ENCODE measurements at regions not wholly inside any gene's neighbourhood (a gene's known extent, or its start where the extent isn't known, plus 50 kb on each side); places are given as distances from the start of the nearest gene placed in this dataset.
"Not testable (repeated sequence)": the region's sequence is repeated elsewhere in the genome, so short reads cannot be mapped to it uniquely, and the experiment has no call there.

GRCh38 chr6:130713144-130713543, 114.1 kb upstream of the SMLR1 start:
- no peak for FAIRE-seq
- no peak for DNase-seq (ENCODE audit: insufficient read length, low spot score)
- no peak for TF ChIP-seq POLR2A (IDR thresholded peaks at IDR 0.05; ENCODE audit: low read depth, low read length)

GRCh38 chr6:130715058-130715457, 112.1 kb upstream of the SMLR1 start:
- DNase-seq (ENCODE audit: insufficient read length, low spot score) (no peak), FAIRE-seq (no peak)
- TF ChIP-seq POLR2A (IDR thresholded peaks at IDR 0.05; ENCODE audit: low read depth, low read length): no peak

- FAIRE-seq: no peak
- no peak for TF ChIP-seq POLR2A (IDR thresholded peaks at IDR 0.05; ENCODE audit: low read depth, low read length)
- DNase-seq (ENCODE audit: insufficient read length, low spot score): no peak
These were observed 110.7 kb upstream of the SMLR1 start for GRCh38 chr6:130716466-130716865.

GRCh38 chr6:130717657-130718056, 109.5 kb upstream of the SMLR1 start:
- TF ChIP-seq POLR2A (IDR thresholded peaks at IDR 0.05; ENCODE audit: low read depth, low read length): no peak
- FAIRE-seq (no peak), DNase-seq (ENCODE audit: insufficient read length, low spot score) (no peak)

- TF ChIP-seq POLR2A (IDR thresholded peaks at IDR 0.05; ENCODE audit: low read depth, low read length): no peak
- no peak for DNase-seq (ENCODE audit: insufficient read length, low spot score)
- FAIRE-seq: no peak
These were observed 107.0 kb upstream of the SMLR1 start for GRCh38 chr6:130720076-130720715.

GRCh38 chr6:130724089-130724488, 103.1 kb upstream of the SMLR1 start:
- DNase-seq (ENCODE audit: insufficient read length, low spot score) (no peak), FAIRE-seq (no peak)
- no peak for TF ChIP-seq POLR2A (IDR thresholded peaks at IDR 0.05; ENCODE audit: low read depth, low read length)

GRCh38 chr6:130725551-130725950, 101.7 kb upstream of the SMLR1 start:
- TF ChIP-seq POLR2A (IDR thresholded peaks at IDR 0.05; ENCODE audit: low read depth, low read length): no peak
- DNase-seq (ENCODE audit: insufficient read length, low spot score) (no peak), FAIRE-seq (no peak)

GRCh38 chr6:130728064-130728463, 99.1 kb upstream of the SMLR1 start:
- not testable (repeated sequence) for FAIRE-seq; DNase-seq (ENCODE audit: insufficient read length, low spot score)

GRCh38 chr6:130730600-130730999, 96.6 kb upstream of the SMLR1 start:
- TF ChIP-seq POLR2A (IDR thresholded peaks at IDR 0.05; ENCODE audit: low read depth, low read length): no peak
- DNase-seq (ENCODE audit: insufficient read length, low spot score): no peak
- no peak for FAIRE-seq

GRCh38 chr6:130734161-130734560, 93.0 kb upstream of the SMLR1 start:
- FAIRE-seq (no peak), DNase-seq (ENCODE audit: insufficient read length, low spot score) (no peak)
- TF ChIP-seq POLR2A (IDR thresholded peaks at IDR 0.05; ENCODE audit: low read depth, low read length): no peak

GRCh38 chr6:130740308-130740707, 86.9 kb upstream of the SMLR1 start:
- no peak for DNase-seq (ENCODE audit: insufficient read length, low spot score)
- FAIRE-seq: no peak
- TF ChIP-seq POLR2A (IDR thresholded peaks at IDR 0.05; ENCODE audit: low read depth, low read length): no peak

- FAIRE-seq: no peak
- DNase-seq (ENCODE audit: insufficient read length, low spot score): no peak
- TF ChIP-seq POLR2A (IDR thresholded peaks at IDR 0.05; ENCODE audit: low read depth, low read length): no peak
These were observed 85.0 kb upstream of the SMLR1 start for GRCh38 chr6:130742131-130742681.

- no peak for TF ChIP-seq POLR2A (IDR thresholded peaks at IDR 0.05; ENCODE audit: low read depth, low read length)
- no peak for FAIRE-seq
- DNase-seq (ENCODE audit: insufficient read length, low spot score): no peak
These were observed 84.0 kb upstream of the SMLR1 start for GRCh38 chr6:130743175-130743574.

- no peak for TF ChIP-seq POLR2A (IDR thresholded peaks at IDR 0.05; ENCODE audit: low read depth, low read length)
- FAIRE-seq: no peak
- DNase-seq (ENCODE audit: insufficient read length, low spot score): no peak
These were observed 82.4 kb upstream of the SMLR1 start for GRCh38 chr6:130744576-130745366.

GRCh38 chr6:130748041-130748440, 79.2 kb upstream of the SMLR1 start:
- FAIRE-seq (no peak), DNase-seq (ENCODE audit: insufficient read length, low spot score) (no peak)
- no peak for TF ChIP-seq POLR2A (IDR thresholded peaks at IDR 0.05; ENCODE audit: low read depth, low read length)

Data from H54 (cell line).